ENCODE measurements at regions not wholly inside any gene's neighbourhood (a gene's known extent, or its start where the extent isn't known, plus 50 kb on each side); places are given as distances from the start of the nearest gene placed in this dataset.
"Not testable (repeated sequence)": the region's sequence is repeated elsewhere in the genome, so short reads cannot be mapped to it uniquely, and the experiment has no call there.

DNA sequence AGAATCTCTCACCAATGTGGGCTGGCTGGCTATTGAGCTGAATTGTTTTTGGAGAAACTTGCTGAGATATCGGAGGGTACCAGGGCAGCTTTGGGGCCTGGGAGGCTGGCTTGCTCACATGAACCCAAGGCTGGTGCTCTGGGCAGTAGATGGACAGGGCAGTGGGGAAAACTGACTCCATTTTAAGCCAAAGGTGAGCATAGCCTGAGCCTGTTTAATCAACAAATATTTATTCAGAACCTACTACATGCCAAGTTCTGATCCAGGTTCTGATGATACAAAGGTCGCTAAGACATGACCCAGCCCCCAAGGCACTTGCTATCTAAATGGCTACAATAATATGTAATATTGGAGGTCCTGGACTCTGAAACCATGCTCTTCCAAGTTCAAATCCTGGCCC, 86.6 kb downstream of the BUB3 start:
- DNase-seq (ENCODE audit: low read depth) = no peak
- TF ChIP-seq, protein P1, sequence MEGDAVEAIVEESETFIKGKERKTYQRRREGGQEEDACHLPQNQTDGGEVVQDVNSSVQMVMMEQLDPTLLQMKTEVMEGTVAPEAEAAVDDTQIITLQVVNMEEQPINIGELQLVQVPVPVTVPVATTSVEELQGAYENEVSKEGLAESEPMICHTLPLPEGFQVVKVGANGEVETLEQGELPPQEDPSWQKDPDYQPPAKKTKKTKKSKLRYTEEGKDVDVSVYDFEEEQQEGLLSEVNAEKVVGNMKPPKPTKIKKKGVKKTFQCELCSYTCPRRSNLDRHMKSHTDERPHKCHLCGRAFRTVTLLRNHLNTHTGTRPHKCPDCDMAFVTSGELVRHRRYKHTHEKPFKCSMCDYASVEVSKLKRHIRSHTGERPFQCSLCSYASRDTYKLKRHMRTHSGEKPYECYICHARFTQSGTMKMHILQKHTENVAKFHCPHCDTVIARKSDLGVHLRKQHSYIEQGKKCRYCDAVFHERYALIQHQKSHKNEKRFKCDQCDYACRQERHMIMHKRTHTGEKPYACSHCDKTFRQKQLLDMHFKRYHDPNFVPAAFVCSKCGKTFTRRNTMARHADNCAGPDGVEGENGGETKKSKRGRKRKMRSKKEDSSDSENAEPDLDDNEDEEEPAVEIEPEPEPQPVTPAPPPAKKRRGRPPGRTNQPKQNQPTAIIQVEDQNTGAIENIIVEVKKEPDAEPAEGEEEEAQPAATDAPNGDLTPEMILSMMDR (conservative IDR thresholded peaks at IDR 0.05; ENCODE audit: low read depth, low read length) = no peak
- H3K4me3 ChIP-seq (ENCODE audit: low read length) = no peak overlapping the region

DNA sequence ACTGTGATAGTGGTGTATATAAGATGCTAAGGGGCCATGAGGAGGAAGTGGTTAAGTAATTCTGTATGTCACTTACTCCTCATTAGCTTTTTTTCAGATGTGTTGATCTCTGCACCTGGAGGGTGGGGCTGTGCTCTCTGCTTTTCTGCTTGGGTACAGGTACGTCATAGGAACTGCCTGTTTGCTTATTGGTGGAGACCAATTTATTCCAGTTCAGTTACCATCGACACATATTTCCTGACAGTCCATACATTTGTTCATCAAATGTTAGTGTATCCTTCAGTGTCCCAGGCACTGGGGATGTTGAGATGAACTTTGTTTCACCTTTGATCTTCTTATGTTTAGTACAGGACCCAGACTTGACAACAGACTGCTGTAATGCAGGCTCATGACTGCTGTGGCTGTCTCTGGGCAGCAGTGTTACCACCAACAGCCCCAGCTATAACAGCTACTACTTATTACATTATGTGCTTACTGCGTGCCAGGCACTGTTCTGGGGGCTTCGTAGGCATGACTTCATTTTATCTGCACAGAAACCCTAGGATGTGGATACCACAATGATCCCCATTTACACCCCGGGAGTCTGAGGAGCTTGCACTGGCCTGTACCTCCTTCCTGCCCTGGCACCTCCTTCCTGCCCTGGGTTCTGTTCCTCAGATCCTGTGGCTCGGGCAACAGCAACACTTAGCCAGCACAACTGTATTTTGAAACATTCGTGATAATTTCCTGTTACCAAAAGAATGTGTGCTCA, 87.4 kb downstream of the BUB3 start:
- TF ChIP-seq, protein P1 (conservative IDR thresholded peaks at IDR 0.05; ENCODE audit: low read depth, low read length) = no peak
- no peak overlapping the region for H3K4me3 ChIP-seq (ENCODE audit: low read length)
- no peak for DNase-seq (ENCODE audit: low read depth)

DNA sequence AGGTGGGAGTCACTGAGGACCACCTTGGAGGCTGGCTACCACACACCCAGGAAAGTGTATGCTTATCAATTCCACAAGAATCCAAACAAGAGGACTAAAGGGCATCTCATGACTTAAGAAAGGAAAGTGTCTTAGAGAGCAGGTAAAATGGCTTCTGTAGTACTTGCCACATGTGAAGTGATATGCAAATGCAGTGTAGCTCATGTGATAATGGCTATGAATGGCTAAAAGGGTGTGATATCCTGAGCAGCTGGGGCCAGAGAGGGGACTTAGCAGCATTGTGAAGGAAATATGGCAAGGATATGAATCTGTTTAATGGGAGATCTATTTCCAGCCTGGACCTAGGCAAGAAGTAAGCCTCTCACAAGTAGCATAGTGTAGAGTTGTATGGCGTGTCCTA, 90.5 kb downstream of the BUB3 start:
- no peak for DNase-seq (ENCODE audit: low read depth)
- TF ChIP-seq, protein P1 (conservative IDR thresholded peaks at IDR 0.05; ENCODE audit: low read depth, low read length) = no peak
- no peak overlapping the region for H3K4me3 ChIP-seq (ENCODE audit: low read length)

DNA sequence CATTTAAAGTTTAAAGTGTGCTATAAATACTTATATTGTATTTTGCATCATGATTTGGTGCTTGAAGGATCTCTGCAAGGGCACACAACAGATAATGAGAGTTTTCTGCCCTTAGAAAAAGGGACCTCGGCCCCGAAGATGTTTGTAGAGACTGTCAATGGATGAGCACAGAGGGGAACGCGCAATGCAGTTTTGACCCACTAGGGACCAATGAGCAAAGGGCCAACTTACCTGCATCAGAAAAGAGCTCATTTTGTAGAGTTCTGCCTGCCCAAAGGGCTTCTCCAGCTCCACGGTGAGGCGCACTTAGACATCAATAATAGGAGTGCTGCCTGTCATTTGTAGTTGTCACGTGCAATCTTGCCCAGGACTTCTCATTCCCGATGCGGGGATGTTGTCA, 91.1 kb downstream of the BUB3 start:
- no peak overlapping the region for H3K4me3 ChIP-seq (ENCODE audit: low read length)
- DNase-seq (ENCODE audit: low read depth) = no peak
- TF ChIP-seq, protein P1 (conservative IDR thresholded peaks at IDR 0.05; ENCODE audit: low read depth, low read length) = no peak

DNA sequence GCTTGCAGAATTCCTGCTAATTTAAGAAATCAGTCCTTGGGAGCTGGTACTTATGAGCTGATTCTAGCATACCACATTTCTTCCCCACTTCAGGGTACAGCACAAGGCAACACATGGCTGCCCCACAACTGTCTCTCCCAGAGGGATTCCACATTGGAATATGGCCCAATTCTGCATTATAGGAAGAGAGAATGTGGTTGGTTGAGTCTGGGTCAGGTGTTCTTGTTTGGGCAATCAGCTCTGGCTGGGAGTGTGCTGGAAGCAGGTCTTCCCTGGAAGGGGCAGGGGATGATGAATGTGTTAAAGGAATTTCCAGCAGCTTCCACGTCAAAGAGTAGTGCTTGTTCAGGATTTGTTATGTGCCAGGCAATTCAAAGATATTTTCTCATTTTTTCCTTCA, 95.7 kb downstream of the BUB3 start:
- H3K4me3 ChIP-seq (ENCODE audit: low read length) = no peak overlapping the region
- TF ChIP-seq, protein P1 (conservative IDR thresholded peaks at IDR 0.05; ENCODE audit: low read depth, low read length) = no peak
- no peak for DNase-seq (ENCODE audit: low read depth)

DNA sequence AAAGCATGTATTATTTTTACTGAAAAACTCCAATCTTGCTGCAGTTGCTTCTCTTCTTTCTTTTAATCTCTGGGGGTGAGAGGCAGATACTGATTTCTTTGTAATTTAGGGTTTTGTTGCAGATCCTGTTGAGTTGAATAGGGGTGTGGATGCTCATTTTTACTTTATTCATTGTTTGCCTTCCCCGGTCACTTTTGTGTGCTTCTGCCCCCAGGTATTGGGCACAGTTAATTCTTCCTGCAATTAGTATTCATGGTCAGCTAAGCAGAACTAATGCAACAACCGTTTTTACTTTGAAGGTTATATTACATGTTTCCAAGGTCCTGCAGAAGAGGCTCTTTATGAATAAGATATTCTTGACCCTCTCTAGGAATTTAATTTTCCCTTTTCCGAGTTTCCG, 96.4 kb downstream of the BUB3 start:
- no peak overlapping the region for H3K4me3 ChIP-seq (ENCODE audit: low read length)
- DNase-seq (ENCODE audit: low read depth) = no peak
- TF ChIP-seq, protein P1 (conservative IDR thresholded peaks at IDR 0.05; ENCODE audit: low read depth, low read length) = no peak

DNA sequence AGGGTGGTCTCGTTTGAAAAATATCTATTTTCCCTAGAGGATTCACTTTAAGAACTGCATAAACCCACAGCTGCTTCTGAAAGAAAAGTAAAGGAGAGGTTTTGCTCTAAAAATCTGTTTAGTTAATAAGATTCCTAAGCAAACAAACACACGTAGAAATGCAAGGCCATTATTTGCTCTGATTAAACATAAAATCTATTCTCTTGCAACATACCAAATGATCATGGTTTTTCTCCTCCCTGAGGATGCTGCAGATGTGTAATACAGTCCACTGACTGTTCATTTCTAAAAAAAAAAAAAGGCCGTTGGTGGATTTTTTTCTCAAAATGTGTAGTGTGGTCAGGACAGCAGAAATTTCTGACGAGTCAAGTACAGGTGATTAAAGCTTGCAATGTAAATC, 98.6 kb downstream of the BUB3 start:
- TF ChIP-seq, protein P1 (conservative IDR thresholded peaks at IDR 0.05; ENCODE audit: low read depth, low read length) = no peak
- no peak for DNase-seq (ENCODE audit: low read depth)
- no peak overlapping the region for H3K4me3 ChIP-seq (ENCODE audit: low read length)

DNA sequence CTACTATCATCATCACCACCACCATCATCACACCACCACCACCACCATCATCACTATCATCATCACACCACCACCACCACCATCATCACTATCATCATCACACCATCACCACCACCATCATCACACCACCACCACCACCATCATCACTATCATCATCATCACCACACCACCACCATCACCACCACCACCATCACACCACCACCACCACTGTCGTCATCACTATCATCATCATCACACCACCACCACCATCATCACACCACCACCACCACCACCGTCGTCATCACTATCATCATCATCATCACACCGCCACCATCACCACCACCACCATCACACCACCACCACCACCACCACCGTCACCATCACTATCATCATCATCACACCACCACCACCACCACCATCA, 100.1 kb downstream of the BUB3 start:
- not testable (repeated sequence) for H3K4me3 ChIP-seq (ENCODE audit: low read length); DNase-seq (ENCODE audit: low read depth)
